Mesodermal cell (in vitro differentiated cells): ENCODE measurements at regions not wholly inside any gene's neighbourhood (a gene's known extent, or its start where the extent isn't known, plus 50 kb on each side); places are given as distances from the start of the nearest gene placed in this dataset.

Experiments
- H3K27ac ChIP-seq: 2 replicates; pipeline ENCODE4 v1.7.0; 2013; ENCODE audit warnings: mild to moderate bottlenecking, low read depth, low read length, moderate library complexity; ENCODE audit not compliant: severe bottlenecking
- H3K36me3 ChIP-seq: 2 replicates; pipeline ENCODE4 v1.7.1; 2013; ENCODE audit warnings: mild to moderate bottlenecking, low read length, moderate library complexity; ENCODE audit not compliant: control insufficient read depth, insufficient read depth
- H3K4me1 ChIP-seq: one replicate; pipeline ENCODE4 v1.7.1; 2013; ENCODE audit warnings: mild to moderate bottlenecking, low read length; ENCODE audit not compliant: insufficient read depth, control insufficient read depth, poor library complexity, severe bottlenecking
- H3K4me3 ChIP-seq: 2 replicates; pipeline ENCODE4 v1.7.0; 2013; ENCODE audit warnings: low read length, control low read depth, mild to moderate bottlenecking; ENCODE audit not compliant: insufficient read depth, poor library complexity, severe bottlenecking; ENCODE audit errors: extremely low read depth
- H3K9me3 ChIP-seq: 2 replicates; pipeline ENCODE4 v1.7.1; 2013; ENCODE audit warnings: mild to moderate bottlenecking, low read length, moderate library complexity; ENCODE audit not compliant: control insufficient read depth
- WGBS, 2 experiments: methylation state at CpG; one replicate each; pipeline ENCODE4 v1.1.5; 2013; ENCODE audit warnings: missing lambda C conversion rate in 2 of 2; ENCODE audit not compliant: insufficient coverage in 2 of 2; 5-methylcytosine and 5-hydroxymethylcytosine counted together

- WGBS, 2 experiments: no CpG with 5 or more reads among the region's 1 CpG
- Histone ChIP-seq H3K4me1 (no peaks in the 10 kb centered on the region), H3K36me3 (no peaks in the 10 kb centered on the region), H3K27ac (no peak overlapping the region), H3K4me3 (no peak overlapping the region), H3K9me3 (no peaks in the 10 kb centered on the region)
Measured at GRCh38 chr4:22031423-22031822, 82.9 kb upstream of the KCNIP4 start.

- Histone ChIP-seq H3K4me3 (no peak overlapping the region), H3K9me3 (no peaks in the 10 kb centered on the region), H3K4me1 (no peaks in the 10 kb centered on the region), H3K36me3 (no peaks in the 10 kb centered on the region), H3K27ac (no peak overlapping the region)
- WGBS, 2 experiments: no CpG with 5 or more reads among the region's 1 CpG
Measured at GRCh38 chr4:22030881-22031280, 82.3 kb upstream of the KCNIP4 start.

GRCh38 chr4:22030307-22030706 lies 81.7 kb upstream of the KCNIP4 start:
- Histone ChIP-seq H3K27ac (no peak overlapping the region), H3K4me1 (no peaks in the 10 kb centered on the region), H3K36me3 (no peaks in the 10 kb centered on the region), H3K4me3 (no peak overlapping the region), H3K9me3 (no peaks in the 10 kb centered on the region)
- 71 to 74% methylated on average over 3 of the region's 5 CpGs for WGBS, 2 experiments

GRCh38 chr4:22029803-22030202 lies 81.2 kb upstream of the KCNIP4 start:
- H3K4me1 ChIP-seq: no peaks in the 10 kb centered on the region
- no peaks in the 10 kb centered on the region for H3K9me3 ChIP-seq
- no CpG with 5 or more reads among the region's 2 CpGs for WGBS, 2 experiments
- no peaks in the 10 kb centered on the region for H3K36me3 ChIP-seq
- no peak overlapping the region for H3K27ac ChIP-seq
- H3K4me3 ChIP-seq: no peak overlapping the region

- Histone ChIP-seq H3K36me3 (no peaks in the 10 kb centered on the region), H3K4me1 (peaks cover 9% of the 10 kb centered on the region), H3K9me3 (no peaks in the 10 kb centered on the region), H3K4me3 (no peak overlapping the region), H3K27ac (no peak overlapping the region)
- no CpG with 5 or more reads among the region's 1 CpG for WGBS, 2 experiments
Measured at GRCh38 chr4:22021106-22021505, 72.5 kb upstream of the KCNIP4 start.

GRCh38 chr4:22020129-22020528 lies 71.6 kb upstream of the KCNIP4 start:
- no peak overlapping the region for H3K4me3 ChIP-seq
- H3K9me3 ChIP-seq: no peaks in the 10 kb centered on the region
- H3K36me3 ChIP-seq: no peaks in the 10 kb centered on the region
- H3K4me1 ChIP-seq: peaks cover 9% of the 10 kb centered on the region
- no peak overlapping the region for H3K27ac ChIP-seq

GRCh38 chr4:22019676-22020075 lies 71.1 kb upstream of the KCNIP4 start:
- no peaks in the 10 kb centered on the region for H3K9me3 ChIP-seq
- peaks cover 9% of the 10 kb centered on the region for H3K4me1 ChIP-seq
- H3K36me3 ChIP-seq: no peaks in the 10 kb centered on the region
- 75 to 90% methylated on average over 3 to 4 of the region's 4 CpGs for WGBS, 2 experiments
- H3K27ac ChIP-seq: no peak overlapping the region
- H3K4me3 ChIP-seq: no peak overlapping the region

- WGBS, 2 experiments: 71 to 100% methylated on average over 1 of the region's 3 CpGs
- no peak overlapping the region for H3K4me3 ChIP-seq
- H3K4me1 ChIP-seq: no peaks in the 10 kb centered on the region
- H3K27ac ChIP-seq: no peak overlapping the region
- H3K9me3 ChIP-seq: no peaks in the 10 kb centered on the region
- H3K36me3 ChIP-seq: no peaks in the 10 kb centered on the region
Measured at GRCh38 chr4:22014222-22014741, 65.7 kb upstream of the KCNIP4 start.

GRCh38 chr4:22003878-22004277 lies 55.3 kb upstream of the KCNIP4 start:
- Histone ChIP-seq H3K4me1 (no peaks in the 10 kb centered on the region), H3K27ac (no peak overlapping the region), H3K36me3 (no peaks in the 10 kb centered on the region), H3K4me3 (no peak overlapping the region), H3K9me3 (no peaks in the 10 kb centered on the region)
- 86 to 89% methylated on average over 1 of the region's 1 CpG for WGBS, 2 experiments
